SU-DHL-6 (cell line): ENCODE measurements at regions not wholly inside any gene's neighbourhood (a gene's known extent, or its start where the extent isn't known, plus 50 kb on each side); places are given as distances from the start of the nearest gene placed in this dataset.

Experiments used
- H2AFZ ChIP-seq: fragments of 200-600 bp; sonication (generic); 2 replicates; pipeline ENCODE4 v1.6.1; 2014; ENCODE audit warnings: low read depth, mild to moderate bottlenecking, moderate library complexity, mixed read lengths, antibody characterized with exemption, low read length; ENCODE audit not compliant: severe bottlenecking
- H3F3A ChIP-seq: fragments of 200-600 bp; shearing (Covaris generic); 2 replicates; pipeline ENCODE4 v1.6.0; 2016; ENCODE audit warnings: antibody characterized with exemption, mild to moderate bottlenecking; ENCODE audit not compliant: insufficient read depth
- H3K27ac ChIP-seq: fragments of 200-600 bp; sonication (generic); 2 replicates; pipeline ENCODE4 v1.5.1; 2016; ENCODE audit warnings: low read depth, mild to moderate bottlenecking, low read length, moderate library complexity, mixed read lengths
- H3K27me3 ChIP-seq: fragments of 200-600 bp; sonication (generic), shearing (Covaris generic); 2 replicates; pipeline ENCODE4 v1.6.0; 2014; ENCODE audit warnings: mild to moderate bottlenecking, low read length
- H3K36me3 ChIP-seq: fragments of 200-600 bp; sonication (generic); 2 replicates; pipeline ENCODE4 v1.6.1; 2014; ENCODE audit warnings: mild to moderate bottlenecking, low read length, mixed read lengths
- H3K4me2 ChIP-seq: fragments of 300-600, 200-600 bp; shearing (Covaris generic), sonication (generic); 2 replicates; pipeline ENCODE4 v1.6.0; 2014; ENCODE audit warnings: low read length, low read depth, mild to moderate bottlenecking; ENCODE audit not compliant: poor library complexity, severe bottlenecking
- H3K4me3 ChIP-seq: fragments of 200-600 bp; sonication (generic); 2 replicates; pipeline ENCODE4 v1.5.1; 2014; ENCODE audit warnings: antibody characterized with exemption, low read length, mild to moderate bottlenecking, mixed read lengths; ENCODE audit not compliant: insufficient read depth, poor library complexity, severe bottlenecking
- H3K79me2 ChIP-seq: fragments of 200-600 bp; sonication (generic); 2 replicates; pipeline ENCODE4 v1.6.1; 2014; ENCODE audit warnings: mild to moderate bottlenecking, low read length, moderate library complexity; ENCODE audit not compliant: insufficient read depth
- H3K9ac ChIP-seq: fragments of 200-600 bp; sonication (generic); 2 replicates; pipeline ENCODE4 v1.7.0; 2014; ENCODE audit warnings: mild to moderate bottlenecking, low read length
- H3K9me2 ChIP-seq: fragments of 200-600 bp; sonication (generic); replicated peaks from 2 replicates; pipeline ENCODE4 v1.6.1; 2014; ENCODE audit warnings: low read length; ENCODE audit not compliant: insufficient read depth
- H3K9me3 ChIP-seq: fragments of 200-600 bp; sonication (generic); 2 replicates; pipeline ENCODE4 v1.6.1; 2014; ENCODE audit warnings: low read length, mixed read lengths; ENCODE audit not compliant: insufficient read depth
- H4K20me1 ChIP-seq: fragments of 200-600 bp; sonication (generic); 2 replicates; pipeline ENCODE4 v1.6.1; 2014; ENCODE audit warnings: low read depth, mild to moderate bottlenecking, antibody characterized with exemption, low read length, moderate library complexity, mixed read lengths
- EZH2phosphoT487 ChIP-seq: fragments of 200-600 bp; sonication (generic), shearing (Covaris generic); conservative IDR thresholded peaks from 2 replicates; pipeline ENCODE4 v1.6.1; 2018; ENCODE audit warnings: mild to moderate bottlenecking, antibody characterized with exemption, low read length, moderate library complexity, mixed read lengths
- TF ChIP-seq, protein P1 (sequence below): fragments of 200-600 bp; sonication (generic); IDR thresholded peaks from one replicate; pipeline ENCODE4 v1.5.1; 2017; ENCODE audit warnings: antibody characterized with exemption, mild to moderate bottlenecking, low read length, moderate library complexity; ENCODE audit not compliant: insufficient read depth, poor library complexity, severe bottlenecking

DNA sequence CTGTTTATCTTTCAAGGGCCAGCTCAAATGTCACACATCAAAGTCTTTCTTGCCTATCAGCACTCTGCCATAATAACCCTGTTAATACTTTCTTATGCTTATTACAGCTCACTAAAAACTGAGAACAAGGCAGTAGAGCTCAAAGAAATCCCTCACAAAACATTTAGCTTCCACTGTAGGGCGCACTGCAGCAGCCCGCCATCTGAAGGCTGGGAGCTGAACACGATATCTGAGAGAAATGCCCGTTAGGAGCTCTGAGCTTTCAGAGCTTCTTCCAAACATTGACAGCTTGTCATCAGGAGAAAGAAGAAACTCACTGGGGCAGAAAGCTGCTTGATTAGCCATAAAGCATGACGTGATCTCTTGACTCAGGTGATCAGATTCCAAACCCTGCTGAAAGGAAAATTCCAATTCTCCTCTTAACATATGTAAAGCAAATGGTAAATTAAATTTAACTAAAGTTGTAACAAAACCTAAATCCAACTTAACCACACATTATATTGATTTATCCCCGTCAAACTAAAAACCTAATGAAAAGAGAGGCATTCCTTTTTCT lies 175.7 kb downstream of the C12orf50 start:
- TF ChIP-seq, protein P1, sequence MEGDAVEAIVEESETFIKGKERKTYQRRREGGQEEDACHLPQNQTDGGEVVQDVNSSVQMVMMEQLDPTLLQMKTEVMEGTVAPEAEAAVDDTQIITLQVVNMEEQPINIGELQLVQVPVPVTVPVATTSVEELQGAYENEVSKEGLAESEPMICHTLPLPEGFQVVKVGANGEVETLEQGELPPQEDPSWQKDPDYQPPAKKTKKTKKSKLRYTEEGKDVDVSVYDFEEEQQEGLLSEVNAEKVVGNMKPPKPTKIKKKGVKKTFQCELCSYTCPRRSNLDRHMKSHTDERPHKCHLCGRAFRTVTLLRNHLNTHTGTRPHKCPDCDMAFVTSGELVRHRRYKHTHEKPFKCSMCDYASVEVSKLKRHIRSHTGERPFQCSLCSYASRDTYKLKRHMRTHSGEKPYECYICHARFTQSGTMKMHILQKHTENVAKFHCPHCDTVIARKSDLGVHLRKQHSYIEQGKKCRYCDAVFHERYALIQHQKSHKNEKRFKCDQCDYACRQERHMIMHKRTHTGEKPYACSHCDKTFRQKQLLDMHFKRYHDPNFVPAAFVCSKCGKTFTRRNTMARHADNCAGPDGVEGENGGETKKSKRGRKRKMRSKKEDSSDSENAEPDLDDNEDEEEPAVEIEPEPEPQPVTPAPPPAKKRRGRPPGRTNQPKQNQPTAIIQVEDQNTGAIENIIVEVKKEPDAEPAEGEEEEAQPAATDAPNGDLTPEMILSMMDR: no peak
- no peak for TF ChIP-seq EZH2phosphoT487
- Histone ChIP-seq H3K4me2 (no peak overlapping the region), H2AFZ (no peak overlapping the region), H3K27me3 (no peaks in the 10 kb centered on the region), H3K9me2 (no peaks in the 10 kb centered on the region), H3K9ac (no peak overlapping the region), H3F3A (no peaks in the 10 kb centered on the region), H3K27ac (no peak overlapping the region), H3K36me3 (no peaks in the 10 kb centered on the region), H4K20me1 (no peaks in the 10 kb centered on the region), H3K9me3 (no peaks in the 10 kb centered on the region), H3K79me2 (no peaks in the 10 kb centered on the region), H3K4me3 (no peak overlapping the region)

DNA sequence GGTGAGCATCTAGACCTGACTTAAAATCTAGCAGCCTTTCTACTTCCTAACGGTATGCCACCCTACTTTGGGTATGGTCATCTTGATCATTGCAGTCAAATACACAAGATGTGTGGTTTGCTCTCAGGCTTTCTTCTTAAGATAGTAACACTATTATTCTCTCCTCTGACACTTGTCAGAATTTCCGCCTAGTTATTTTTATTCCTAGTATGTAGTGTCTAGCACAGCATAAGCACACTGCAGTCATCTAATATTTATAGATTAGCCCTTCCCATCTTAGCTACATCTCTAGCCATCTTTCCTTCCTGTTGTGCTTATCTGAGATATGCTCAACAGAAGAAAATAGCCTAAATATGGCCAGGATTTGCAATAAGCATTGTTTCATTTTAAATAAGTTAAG lies 180.1 kb downstream of the C12orf50 start:
- no peak overlapping the region for H3K4me2 ChIP-seq
- H3K9me3 ChIP-seq: no peaks in the 10 kb centered on the region
- TF ChIP-seq, protein P1: no peak
- TF ChIP-seq EZH2phosphoT487: no peak
- H3F3A ChIP-seq: no peaks in the 10 kb centered on the region
- H3K27ac ChIP-seq: no peak overlapping the region
- no peaks in the 10 kb centered on the region for H3K36me3 ChIP-seq
- no peaks in the 10 kb centered on the region for H3K9me2 ChIP-seq
- no peaks in the 10 kb centered on the region for H4K20me1 ChIP-seq
- no peak overlapping the region for H3K4me3 ChIP-seq
- no peak overlapping the region for H3K9ac ChIP-seq
- H3K79me2 ChIP-seq: no peaks in the 10 kb centered on the region
- H3K27me3 ChIP-seq: no peaks in the 10 kb centered on the region
- no peak overlapping the region for H2AFZ ChIP-seq

DNA sequence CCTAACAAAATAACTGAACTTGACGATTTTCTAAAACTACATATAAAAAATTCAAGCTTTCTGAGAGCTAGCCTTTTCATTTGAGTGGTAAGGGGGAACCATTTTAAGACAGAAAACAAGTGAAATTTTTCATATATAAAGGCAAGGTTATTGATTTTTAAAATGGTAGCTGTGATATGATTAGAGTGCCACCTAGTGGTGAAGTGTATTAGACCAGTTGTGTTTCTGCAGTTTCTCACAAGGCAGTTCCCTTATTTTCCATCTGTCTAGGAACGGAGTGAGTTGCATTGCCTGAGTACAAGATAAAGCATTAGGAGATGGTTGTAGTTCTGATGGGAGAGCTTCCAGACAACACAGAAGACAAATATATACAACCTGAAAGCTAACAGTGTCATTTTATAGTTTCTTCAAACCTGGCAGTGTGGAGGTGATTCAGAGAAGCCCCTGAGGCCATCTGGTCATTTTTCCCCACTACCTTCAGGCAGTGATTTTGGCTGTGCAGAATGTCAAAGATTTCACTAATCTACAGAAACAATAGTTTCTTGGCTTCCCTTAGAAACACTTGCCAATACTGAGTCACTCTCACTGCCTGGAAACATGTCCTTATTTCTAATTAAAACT lies 180.8 kb downstream of the C12orf50 start:
- Histone ChIP-seq H4K20me1 (no peaks in the 10 kb centered on the region), H3F3A (no peaks in the 10 kb centered on the region), H3K9ac (no peak overlapping the region), H3K9me2 (no peaks in the 10 kb centered on the region), H3K36me3 (no peaks in the 10 kb centered on the region), H3K79me2 (no peaks in the 10 kb centered on the region), H3K4me2 (no peak overlapping the region), H3K9me3 (no peaks in the 10 kb centered on the region), H3K27ac (no peak overlapping the region), H3K4me3 (no peak overlapping the region), H2AFZ (no peak overlapping the region), H3K27me3 (no peaks in the 10 kb centered on the region)
- no peak for TF ChIP-seq EZH2phosphoT487
- TF ChIP-seq, protein P1: peak; percentile 67
